ENCODE measurements at regions not wholly inside any gene's neighbourhood (a gene's known extent, or its start where the extent isn't known, plus 50 kb on each side); places are given as distances from the start of the nearest gene placed in this dataset.

DNA sequence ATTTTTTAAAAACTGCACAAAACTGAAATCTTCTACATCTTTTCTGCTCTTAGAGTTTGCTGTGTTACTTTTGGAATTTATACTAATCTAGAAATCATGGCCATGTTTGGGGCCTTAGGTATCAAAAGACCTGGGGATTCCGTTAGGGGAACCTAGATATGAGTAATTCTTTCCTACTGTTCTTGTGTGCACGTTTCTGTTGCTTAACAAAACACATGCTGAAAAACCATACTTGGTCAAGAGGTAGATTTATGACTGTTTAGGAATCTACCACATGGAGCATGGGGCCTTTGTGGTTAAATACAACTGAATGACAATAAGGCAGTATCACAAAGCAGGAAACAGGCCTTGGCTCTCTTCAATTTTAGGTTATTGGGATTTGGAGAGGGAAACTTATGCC is 291.9 kb upstream of the USP25 start (continued):
- TF ChIP-seq, protein P1, sequence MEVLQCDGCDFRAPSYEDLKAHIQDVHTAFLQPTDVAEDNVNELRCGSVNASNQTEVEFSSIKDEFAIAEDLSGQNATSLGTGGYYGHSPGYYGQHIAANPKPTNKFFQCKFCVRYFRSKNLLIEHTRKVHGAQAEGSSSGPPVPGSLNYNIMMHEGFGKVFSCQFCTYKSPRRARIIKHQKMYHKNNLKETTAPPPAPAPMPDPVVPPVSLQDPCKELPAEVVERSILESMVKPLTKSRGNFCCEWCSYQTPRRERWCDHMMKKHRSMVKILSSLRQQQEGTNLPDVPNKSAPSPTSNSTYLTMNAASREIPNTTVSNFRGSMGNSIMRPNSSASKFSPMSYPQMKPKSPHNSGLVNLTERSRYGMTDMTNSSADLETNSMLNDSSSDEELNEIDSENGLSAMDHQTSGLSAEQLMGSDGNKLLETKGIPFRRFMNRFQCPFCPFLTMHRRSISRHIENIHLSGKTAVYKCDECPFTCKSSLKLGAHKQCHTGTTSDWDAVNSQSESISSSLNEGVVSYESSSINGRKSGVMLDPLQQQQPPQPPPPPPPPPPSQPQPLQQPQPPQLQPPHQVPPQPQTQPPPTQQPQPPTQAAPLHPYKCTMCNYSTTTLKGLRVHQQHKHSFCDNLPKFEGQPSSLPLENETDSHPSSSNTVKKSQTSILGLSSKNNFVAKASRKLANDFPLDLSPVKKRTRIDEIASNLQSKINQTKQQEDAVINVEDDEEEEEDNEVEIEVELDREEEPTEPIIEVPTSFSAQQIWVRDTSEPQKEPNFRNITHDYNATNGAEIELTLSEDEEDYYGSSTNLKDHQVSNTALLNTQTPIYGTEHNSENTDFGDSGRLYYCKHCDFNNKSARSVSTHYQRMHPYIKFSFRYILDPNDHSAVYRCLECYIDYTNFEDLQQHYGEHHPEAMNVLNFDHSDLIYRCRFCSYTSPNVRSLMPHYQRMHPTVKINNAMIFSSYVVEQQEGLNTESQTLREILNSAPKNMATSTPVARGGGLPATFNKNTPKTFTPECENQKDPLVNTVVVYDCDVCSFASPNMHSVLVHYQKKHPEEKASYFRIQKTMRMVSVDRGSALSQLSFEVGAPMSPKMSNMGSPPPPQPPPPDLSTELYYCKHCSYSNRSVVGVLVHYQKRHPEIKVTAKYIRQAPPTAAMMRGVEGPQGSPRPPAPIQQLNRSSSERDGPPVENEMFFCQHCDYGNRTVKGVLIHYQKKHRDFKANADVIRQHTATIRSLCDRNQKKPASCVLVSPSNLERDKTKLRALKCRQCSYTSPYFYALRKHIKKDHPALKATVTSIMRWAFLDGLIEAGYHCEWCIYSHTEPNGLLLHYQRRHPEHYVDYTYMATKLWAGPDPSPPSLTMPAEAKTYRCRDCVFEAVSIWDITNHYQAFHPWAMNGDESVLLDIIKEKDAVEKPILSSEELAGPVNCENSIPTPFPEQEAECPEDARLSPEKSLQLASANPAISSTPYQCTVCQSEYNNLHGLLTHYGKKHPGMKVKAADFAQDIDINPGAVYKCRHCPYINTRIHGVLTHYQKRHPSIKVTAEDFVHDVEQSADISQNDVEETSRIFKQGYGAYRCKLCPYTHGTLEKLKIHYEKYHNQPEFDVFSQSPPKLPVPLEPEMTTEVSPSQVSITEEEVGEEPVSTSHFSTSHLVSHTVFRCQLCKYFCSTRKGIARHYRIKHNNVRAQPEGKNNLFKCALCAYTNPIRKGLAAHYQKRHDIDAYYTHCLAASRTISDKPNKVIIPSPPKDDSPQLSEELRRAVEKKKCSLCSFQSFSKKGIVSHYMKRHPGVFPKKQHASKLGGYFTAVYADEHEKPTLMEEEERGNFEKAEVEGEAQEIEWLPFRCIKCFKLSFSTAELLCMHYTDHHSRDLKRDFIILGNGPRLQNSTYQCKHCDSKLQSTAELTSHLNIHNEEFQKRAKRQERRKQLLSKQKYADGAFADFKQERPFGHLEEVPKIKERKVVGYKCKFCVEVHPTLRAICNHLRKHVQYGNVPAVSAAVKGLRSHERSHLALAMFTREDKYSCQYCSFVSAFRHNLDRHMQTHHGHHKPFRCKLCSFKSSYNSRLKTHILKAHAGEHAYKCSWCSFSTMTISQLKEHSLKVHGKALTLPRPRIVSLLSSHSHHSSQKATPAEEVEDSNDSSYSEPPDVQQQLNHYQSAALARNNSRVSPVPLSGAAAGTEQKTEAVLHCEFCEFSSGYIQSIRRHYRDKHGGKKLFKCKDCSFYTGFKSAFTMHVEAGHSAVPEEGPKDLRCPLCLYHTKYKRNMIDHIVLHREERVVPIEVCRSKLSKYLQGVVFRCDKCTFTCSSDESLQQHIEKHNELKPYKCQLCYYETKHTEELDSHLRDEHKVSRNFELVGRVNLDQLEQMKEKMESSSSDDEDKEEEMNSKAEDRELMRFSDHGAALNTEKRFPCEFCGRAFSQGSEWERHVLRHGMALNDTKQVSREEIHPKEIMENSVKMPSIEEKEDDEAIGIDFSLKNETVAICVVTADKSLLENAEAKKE (CRISPR knock-in tag; IDR thresholded peaks at IDR 0.05), result no peak
- TF ChIP-seq ZNF114 (CRISPR knock-in tag; IDR thresholded peaks at IDR 0.05) (no peak), JUNB (IDR thresholded peaks at IDR 0.05; ENCODE audit: unreplicated experiment) (no peak), CREB1 (CRISPR knock-in tag; IDR thresholded peaks at IDR 0.05; ENCODE audit: low read depth) (no peak), EZH2phosphoT487 (IDR thresholded peaks at IDR 0.05; ENCODE audit: unreplicated experiment) (no peak), STAT1 (IDR thresholded peaks at IDR 0.05; ENCODE audit: unreplicated experiment) (no peak)
- TF ChIP-seq, protein P2, sequence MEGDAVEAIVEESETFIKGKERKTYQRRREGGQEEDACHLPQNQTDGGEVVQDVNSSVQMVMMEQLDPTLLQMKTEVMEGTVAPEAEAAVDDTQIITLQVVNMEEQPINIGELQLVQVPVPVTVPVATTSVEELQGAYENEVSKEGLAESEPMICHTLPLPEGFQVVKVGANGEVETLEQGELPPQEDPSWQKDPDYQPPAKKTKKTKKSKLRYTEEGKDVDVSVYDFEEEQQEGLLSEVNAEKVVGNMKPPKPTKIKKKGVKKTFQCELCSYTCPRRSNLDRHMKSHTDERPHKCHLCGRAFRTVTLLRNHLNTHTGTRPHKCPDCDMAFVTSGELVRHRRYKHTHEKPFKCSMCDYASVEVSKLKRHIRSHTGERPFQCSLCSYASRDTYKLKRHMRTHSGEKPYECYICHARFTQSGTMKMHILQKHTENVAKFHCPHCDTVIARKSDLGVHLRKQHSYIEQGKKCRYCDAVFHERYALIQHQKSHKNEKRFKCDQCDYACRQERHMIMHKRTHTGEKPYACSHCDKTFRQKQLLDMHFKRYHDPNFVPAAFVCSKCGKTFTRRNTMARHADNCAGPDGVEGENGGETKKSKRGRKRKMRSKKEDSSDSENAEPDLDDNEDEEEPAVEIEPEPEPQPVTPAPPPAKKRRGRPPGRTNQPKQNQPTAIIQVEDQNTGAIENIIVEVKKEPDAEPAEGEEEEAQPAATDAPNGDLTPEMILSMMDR (conservative IDR thresholded peaks at IDR 0.05; ENCODE audit: low read depth in 2 of 2), result no peak
- TF ChIP-seq, protein P3, sequence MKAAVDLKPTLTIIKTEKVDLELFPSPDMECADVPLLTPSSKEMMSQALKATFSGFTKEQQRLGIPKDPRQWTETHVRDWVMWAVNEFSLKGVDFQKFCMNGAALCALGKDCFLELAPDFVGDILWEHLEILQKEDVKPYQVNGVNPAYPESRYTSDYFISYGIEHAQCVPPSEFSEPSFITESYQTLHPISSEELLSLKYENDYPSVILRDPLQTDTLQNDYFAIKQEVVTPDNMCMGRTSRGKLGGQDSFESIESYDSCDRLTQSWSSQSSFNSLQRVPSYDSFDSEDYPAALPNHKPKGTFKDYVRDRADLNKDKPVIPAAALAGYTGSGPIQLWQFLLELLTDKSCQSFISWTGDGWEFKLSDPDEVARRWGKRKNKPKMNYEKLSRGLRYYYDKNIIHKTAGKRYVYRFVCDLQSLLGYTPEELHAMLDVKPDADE (IDR thresholded peaks at IDR 0.05), result no peak

All from GM23338 (cell line).